Ectodermal cell (in vitro differentiated cells): ENCODE measurements at regions not wholly inside any gene's neighbourhood (a gene's known extent, or its start where the extent isn't known, plus 50 kb on each side); places are given as distances from the start of the nearest gene placed in this dataset.

Source experiments
- H3K27ac ChIP-seq: 2 replicates; pipeline ENCODE4 v1.7.0; 2013; ENCODE audit warnings: mild to moderate bottlenecking, low read depth, low read length; ENCODE audit not compliant: insufficient read depth, poor library complexity, severe bottlenecking
- H3K27me3 ChIP-seq: 2 replicates; pipeline ENCODE4 v1.7.0; 2013; ENCODE audit warnings: mild to moderate bottlenecking, low read length; ENCODE audit not compliant: insufficient read depth, control insufficient read depth, poor library complexity, severe bottlenecking
- H3K36me3 ChIP-seq: one replicate; pipeline ENCODE4 v1.7.0; 2013; ENCODE audit warnings: low read length; ENCODE audit not compliant: control insufficient read depth, insufficient read depth
- H3K4me1 ChIP-seq: one replicate; pipeline ENCODE4 v1.7.0; 2013; ENCODE audit warnings: low read length; ENCODE audit not compliant: control insufficient read depth, insufficient read depth
- H3K4me3 ChIP-seq: 2 replicates; pipeline ENCODE4 v1.7.0; 2013; ENCODE audit warnings: low read depth, low read length, control low read depth; ENCODE audit not compliant: insufficient read depth
- H3K9me3 ChIP-seq: 2 replicates; pipeline ENCODE4 v1.7.0; 2013; ENCODE audit warnings: mild to moderate bottlenecking, low read length, moderate library complexity; ENCODE audit not compliant: control insufficient read depth
- WGBS, 2 experiments: methylation state at CpG; one replicate each; pipeline ENCODE4 v1.1.7; 2013; ENCODE audit warnings: missing lambda C conversion rate in 2 of 2; 5-methylcytosine and 5-hydroxymethylcytosine counted together

DNA sequence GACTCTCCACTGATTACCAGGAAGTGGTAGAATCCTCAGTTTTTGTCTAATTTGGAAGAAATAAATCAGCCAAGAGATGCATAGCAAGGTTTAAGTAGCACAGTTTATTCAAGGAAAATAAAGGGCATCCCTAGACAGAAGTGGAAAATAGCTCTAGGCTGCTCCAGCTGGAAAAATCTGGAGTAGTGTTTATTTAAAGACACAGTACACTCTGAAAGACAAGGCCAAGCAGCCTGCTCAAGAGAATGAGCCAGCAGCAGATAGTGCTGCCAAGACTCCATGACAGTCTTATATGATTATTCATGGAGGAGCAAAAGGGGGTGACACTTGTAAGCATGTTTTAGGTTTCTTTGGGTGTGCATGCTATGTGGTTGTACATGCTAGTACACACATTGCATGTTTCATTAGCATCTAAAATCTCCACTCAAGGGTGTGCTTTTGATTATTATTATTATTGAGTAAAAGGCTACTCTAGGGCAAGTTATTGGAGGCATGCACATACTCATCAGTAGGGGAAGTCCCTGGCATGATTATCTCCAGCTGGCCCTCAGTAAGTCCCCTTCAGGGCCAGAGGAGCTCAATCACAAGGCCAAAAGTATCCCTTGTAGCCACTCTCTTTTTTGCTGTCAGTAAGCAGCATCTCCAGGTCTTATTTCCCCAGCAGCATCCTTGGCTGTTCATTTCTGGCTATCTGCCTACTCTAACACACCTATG lies 85.1 kb upstream of the USP9Y start:
- no peaks in the 10 kb centered on the region for H3K36me3 ChIP-seq
- no peak overlapping the region for H3K4me3 ChIP-seq
- H3K4me1 ChIP-seq = no peaks in the 10 kb centered on the region
- H3K27me3 ChIP-seq = no peaks in the 10 kb centered on the region
- H3K9me3 ChIP-seq = no peaks in the 10 kb centered on the region
- H3K27ac ChIP-seq = no peak overlapping the region

DNA sequence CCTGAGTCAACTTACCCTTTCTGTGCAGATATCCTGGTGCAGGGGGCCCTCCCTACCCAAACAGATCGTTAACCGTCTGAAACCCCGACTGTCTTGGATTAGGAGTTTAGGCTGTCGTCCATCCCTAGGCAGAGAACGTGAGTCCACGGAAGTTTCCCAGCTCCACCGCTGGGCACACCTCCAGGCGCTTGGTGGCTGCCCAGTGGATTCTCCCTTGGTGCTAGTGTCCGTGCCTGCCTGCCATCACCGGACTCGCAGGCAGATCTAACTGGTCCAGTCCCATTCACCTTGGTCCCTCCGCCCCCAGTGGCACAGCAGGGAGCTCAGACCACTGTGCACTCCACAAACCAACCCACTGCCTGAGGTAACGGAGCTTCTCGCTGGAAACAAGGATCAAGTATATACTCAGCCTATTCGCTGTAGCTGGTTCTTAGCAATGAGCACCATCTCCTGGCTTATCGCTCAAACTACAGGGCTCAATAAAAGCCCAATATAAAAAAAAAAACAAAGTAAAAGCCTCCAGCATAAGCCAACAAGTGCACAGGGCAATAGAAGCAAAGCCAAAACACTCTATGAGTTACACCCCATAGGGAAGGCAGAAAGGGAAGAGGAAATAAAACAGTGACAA lies 79.5 kb upstream of the USP9Y start:
- WGBS, 2 experiments = 61 to 66% methylated on average over 14 to 16 of the region's 16 CpGs
- H3K4me3 ChIP-seq = no peak overlapping the region

DNA sequence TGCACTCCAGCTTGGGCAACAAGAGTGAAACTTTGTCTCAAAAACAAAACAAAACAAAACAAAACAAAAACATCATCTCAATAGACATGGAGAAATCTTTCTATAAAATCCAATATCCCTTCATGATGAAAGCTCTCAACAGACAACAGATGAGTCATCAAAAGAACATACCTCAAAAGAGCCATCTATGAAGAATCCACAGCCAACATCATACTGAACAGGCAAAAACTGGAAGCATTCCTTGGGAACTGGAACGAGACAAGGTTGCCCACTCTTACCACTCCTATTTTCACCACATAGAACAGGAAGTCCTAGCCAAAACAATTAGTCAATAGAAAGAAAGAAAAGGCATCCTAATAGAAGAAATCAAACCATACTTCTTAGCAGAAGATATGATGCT lies 77.8 kb upstream of the USP9Y start:
- 91% methylated on average over 1 of the region's 1 CpG; no CpG with 5 or more reads in 1 of the 2 experiments for WGBS, 2 experiments
- H3K27ac ChIP-seq = no peak overlapping the region
- H3K4me3 ChIP-seq = no peak overlapping the region
- H3K36me3 ChIP-seq = no peaks in the 10 kb centered on the region
- H3K9me3 ChIP-seq = no peaks in the 10 kb centered on the region
- no peaks in the 10 kb centered on the region for H3K4me1 ChIP-seq
- no peaks in the 10 kb centered on the region for H3K27me3 ChIP-seq

More for the DNA sequence above, 79.5 kb upstream of the USP9Y start:
- no peaks in the 10 kb centered on the region for H3K4me1 ChIP-seq
- H3K27ac ChIP-seq = no peak overlapping the region
- H3K36me3 ChIP-seq = no peaks in the 10 kb centered on the region
- no peaks in the 10 kb centered on the region for H3K9me3 ChIP-seq
- no peaks in the 10 kb centered on the region for H3K27me3 ChIP-seq

DNA sequence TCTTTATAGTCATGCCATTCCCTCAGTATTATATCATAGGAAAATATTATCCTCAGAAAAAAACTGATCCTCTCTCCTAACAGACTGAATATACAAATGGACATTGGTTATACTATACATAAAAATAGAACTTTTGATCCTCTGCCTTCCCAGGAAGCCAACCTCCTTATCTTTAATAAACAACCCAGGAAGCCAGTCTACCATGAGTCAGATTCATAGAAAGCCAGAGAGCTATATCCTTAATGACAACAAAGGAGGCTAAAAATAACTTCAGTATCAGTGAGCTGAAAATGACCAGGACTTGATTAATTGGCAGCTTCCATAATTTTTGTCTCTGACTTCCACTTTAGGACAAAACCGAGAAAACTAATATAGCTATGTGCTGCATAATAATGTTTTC lies 58.0 kb upstream of the USP9Y start:
- WGBS, 2 experiments = 95 to 100% methylated on average over 1 of the region's 1 CpG
- Histone ChIP-seq H3K9me3 (no peaks in the 10 kb centered on the region), H3K4me1 (no peaks in the 10 kb centered on the region), H3K27me3 (no peaks in the 10 kb centered on the region), H3K27ac (no peak overlapping the region), H3K36me3 (no peaks in the 10 kb centered on the region), H3K4me3 (no peak overlapping the region)

DNA sequence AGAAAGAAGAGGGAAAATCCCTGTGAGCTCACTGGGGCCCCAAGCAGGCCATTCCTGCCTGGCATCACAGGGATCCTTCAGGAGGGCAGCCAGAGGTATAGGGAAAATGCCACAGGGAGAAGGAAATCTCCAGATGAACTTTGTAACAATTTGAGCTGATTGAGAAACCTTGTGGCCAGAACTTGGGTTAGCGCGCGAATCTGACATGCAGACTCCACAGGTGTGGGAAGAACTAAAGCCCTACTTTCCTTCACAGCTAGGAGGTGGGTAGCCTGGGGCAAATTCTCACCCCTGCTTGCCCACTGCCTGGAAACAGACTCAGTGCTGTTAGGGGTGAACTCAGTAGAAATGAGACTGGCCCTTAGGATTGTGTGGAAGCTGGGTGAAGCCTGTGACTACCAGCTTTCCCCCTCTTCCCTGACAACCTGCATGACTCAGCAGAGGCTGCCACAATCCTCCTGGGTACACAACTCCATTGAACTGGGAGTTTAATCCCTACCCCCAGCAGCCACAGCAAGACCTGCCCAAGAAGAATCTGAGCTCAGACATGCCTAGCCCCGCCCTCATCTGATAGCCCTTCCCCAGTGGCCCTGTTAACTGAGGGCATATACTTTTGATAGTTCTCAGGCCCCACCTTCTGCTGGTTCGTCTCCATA lies 57.2 kb upstream of the USP9Y start:
- Histone ChIP-seq H3K9me3 (no peaks in the 10 kb centered on the region), H3K4me3 (no peak overlapping the region), H3K4me1 (no peaks in the 10 kb centered on the region), H3K27me3 (no peaks in the 10 kb centered on the region), H3K27ac (no peak overlapping the region), H3K36me3 (no peaks in the 10 kb centered on the region)
- WGBS, 2 experiments = 85 to 86% methylated on average over 5 of the region's 5 CpGs

DNA sequence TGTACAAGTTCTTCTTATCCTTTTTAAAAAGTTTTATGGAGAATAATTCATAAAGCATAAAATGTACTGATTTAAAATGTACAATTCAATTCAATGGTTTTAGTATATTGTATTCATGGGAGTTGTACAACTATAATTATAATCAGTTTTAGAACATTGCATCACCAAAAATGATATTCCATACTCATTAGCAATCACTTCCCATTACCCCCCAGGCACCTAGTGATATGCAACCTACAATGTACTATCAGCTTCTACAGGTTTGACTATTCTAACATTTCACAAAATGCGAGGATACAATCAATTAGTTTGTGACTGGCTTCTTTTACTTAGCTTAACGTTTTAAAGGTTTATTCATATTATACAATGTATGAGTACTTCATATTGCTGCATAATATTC lies 49.9 kb upstream of the USP9Y start:
- no peak overlapping the region for H3K27ac ChIP-seq
- no CpG with 5 or more reads among the region's 2 CpGs for WGBS, 2 experiments

More for the DNA sequence above, 49.9 kb upstream of the USP9Y start:
- Histone ChIP-seq H3K27me3 (no peaks in the 10 kb centered on the region), H3K36me3 (no peaks in the 10 kb centered on the region), H3K4me1 (no peaks in the 10 kb centered on the region), H3K4me3 (no peak overlapping the region), H3K9me3 (no peaks in the 10 kb centered on the region)
